ENCODE measurements at regions not wholly inside any gene's neighbourhood (a gene's known extent, or its start where the extent isn't known, plus 50 kb on each side); places are given as distances from the start of the nearest gene placed in this dataset.
"Not testable (repeated sequence)": the region's sequence is repeated elsewhere in the genome, so short reads cannot be mapped to it uniquely, and the experiment has no call there.

- Histone ChIP-seq H3K9me3 (peaks cover 0 to 3% of the 10 kb centered on the region in 2 donors), H3K4me3 (no peak overlapping the region), H3K36me3 (no peaks in the 10 kb centered on the region), H3K4me1 (no peaks in the 10 kb centered on the region), H3K27me3 (no peaks in the 10 kb centered on the region), H3K27ac (no peak overlapping the region)
- intact Hi-C loops (cut with DNase I), result no loop called here
- no peak for DNase-seq (ENCODE audit: low spot score in 2 of 2)
- TF ChIP-seq CTCF (IDR thresholded peaks at IDR 0.05), result no peak
Observed at GRCh38 chr19:56973713-56974555, 133.4 kb upstream of the PEG3 start.

GRCh38 chr19:56974556-56975207 lies 134.2 kb upstream of the PEG3 start:
- Histone ChIP-seq H3K27me3 (no peaks in the 10 kb centered on the region), H3K27ac (no peak overlapping the region), H3K4me3 (no peak overlapping the region), H3K9me3 (peaks cover 0 to 3% of the 10 kb centered on the region in 2 donors), H3K4me1 (no peaks in the 10 kb centered on the region), H3K36me3 (no peaks in the 10 kb centered on the region)
- no peak for TF ChIP-seq CTCF (IDR thresholded peaks at IDR 0.05)
- intact Hi-C loops (cut with DNase I), result no loop called here
- DNase-seq (ENCODE audit: low spot score in 2 of 2), result no peak

- DNase-seq (ENCODE audit: low spot score in 2 of 2), result no peak
- H3K27ac ChIP-seq, result no peak overlapping the region
- no peak overlapping the region for H3K4me3 ChIP-seq
- TF ChIP-seq CTCF (IDR thresholded peaks at IDR 0.05), result no peak
- peaks cover 3% of the 10 kb centered on the region in 2 donors for H3K9me3 ChIP-seq
- intact Hi-C loops (cut with DNase I), result no loop called here
- no peaks in the 10 kb centered on the region for H3K36me3 ChIP-seq
- no peaks in the 10 kb centered on the region for H3K4me1 ChIP-seq
- no peaks in the 10 kb centered on the region for H3K27me3 ChIP-seq
Observed at GRCh38 chr19:56976300-56976699, 135.8 kb upstream of the PEG3 start.

GRCh38 chr19:56976995-56977906 lies 136.7 kb upstream of the PEG3 start:
- DNase-seq (ENCODE audit: low spot score in 2 of 2), result no peak
- no peak overlapping the region for H3K27ac ChIP-seq
- TF ChIP-seq CTCF (IDR thresholded peaks at IDR 0.05), result no peak
- H3K4me3 ChIP-seq, result no peak overlapping the region
- intact Hi-C loops (cut with DNase I), result no loop called here
- H3K36me3 ChIP-seq, result no peaks in the 10 kb centered on the region
- H3K4me1 ChIP-seq, result no peaks in the 10 kb centered on the region
- no peaks in the 10 kb centered on the region for H3K27me3 ChIP-seq
- H3K9me3 ChIP-seq, result peaks cover 3 to 7% of the 10 kb centered on the region in 2 donors

GRCh38 chr19:56978023-56978565 lies 137.6 kb upstream of the PEG3 start:
- no peak overlapping the region for H3K4me3 ChIP-seq
- H3K27ac ChIP-seq, result no peak overlapping the region
- intact Hi-C loops (cut with DNase I), result no loop called here
- peaks cover 3 to 13% of the 10 kb centered on the region in 2 donors for H3K9me3 ChIP-seq
- no peaks in the 10 kb centered on the region for H3K36me3 ChIP-seq
- TF ChIP-seq CTCF (IDR thresholded peaks at IDR 0.05), result no peak
- no peaks in the 10 kb centered on the region for H3K27me3 ChIP-seq
- DNase-seq (ENCODE audit: low spot score in 2 of 2), result no peak
- H3K4me1 ChIP-seq, result no peaks in the 10 kb centered on the region

- DNase-seq (ENCODE audit: low spot score in 2 of 2), result not testable (repeated sequence)
Observed at GRCh38 chr19:56980326-56980725, 139.5 kb upstream of the USP29 start.

More at GRCh38 chr19:56980326-56980725, 139.5 kb upstream of the USP29 start:
- H3K27me3 ChIP-seq; H3K36me3 ChIP-seq; intact Hi-C loops (cut with DNase I); H3K27ac ChIP-seq; H3K4me3 ChIP-seq; H3K4me1 ChIP-seq: not testable (repeated sequence)
- peaks cover 3 to 15% of the 10 kb centered on the region in 2 donors for H3K9me3 ChIP-seq
